Activated T-helper 17 cell treated with anti-CD3 and anti-CD28 coated beads, Interleukin-2, amount 50 U/mL, for 72 hours (primary cell): ENCODE measurements at regions not wholly inside any gene's neighbourhood (a gene's known extent, or its start where the extent isn't known, plus 50 kb on each side); places are given as distances from the start of the nearest gene placed in this dataset.
"Not testable (repeated sequence)": the region's sequence is repeated elsewhere in the genome, so short reads cannot be mapped to it uniquely, and the experiment has no call there.

Source experiments
- ATAC-seq: fragments of 150-1000 bp; cut with Tn5 transposase; replicated peaks from 2 replicates; pipeline ENCODE4 v1.10.0; 2021; ENCODE audit warnings: mild to moderate bottlenecking, moderate library complexity
- H3K27ac Mint-ChIP-seq: one replicate; pipeline ENCODE4 v1.8.0; 2022; ENCODE audit warnings: mixed read lengths
- H3K27me3 Mint-ChIP-seq: one replicate; pipeline ENCODE4 v1.8.0; 2022; ENCODE audit warnings: mixed read lengths
- H3K36me3 Mint-ChIP-seq: one replicate; pipeline ENCODE4 v1.8.0; 2022; ENCODE audit warnings: low read depth, mild to moderate bottlenecking, mixed read lengths
- H3K4me1 Mint-ChIP-seq: one replicate; pipeline ENCODE4 v1.8.0; 2022; ENCODE audit warnings: mixed read lengths
- H3K4me3 Mint-ChIP-seq: one replicate; pipeline ENCODE4 v1.8.0; 2022; ENCODE audit warnings: mild to moderate bottlenecking, mixed read lengths
- H3K9me3 Mint-ChIP-seq: one replicate; pipeline ENCODE4 v1.8.0; 2022; ENCODE audit warnings: mixed read lengths

DNA sequence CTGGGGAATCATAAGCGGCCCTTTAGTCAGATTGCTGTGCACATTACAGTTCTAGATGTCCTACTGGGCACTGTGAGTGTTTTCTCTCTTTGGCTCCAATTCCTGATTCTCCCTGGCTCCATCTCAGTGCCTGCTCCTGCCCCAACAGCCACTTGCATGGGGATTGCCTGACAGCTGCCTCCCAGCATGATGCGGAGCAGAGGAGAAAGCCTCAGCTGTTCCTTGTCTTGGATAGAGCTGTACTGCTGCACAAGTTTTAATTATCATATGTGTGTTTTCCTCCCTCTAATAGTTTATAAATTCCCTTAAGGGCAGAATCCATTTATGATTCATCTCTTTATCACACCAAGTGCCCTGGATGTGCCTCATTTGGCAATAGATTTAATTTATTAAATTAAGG is 285.8 kb upstream of the COBL start:
- no peaks in the 10 kb centered on the region for H3K27me3 Mint-ChIP-seq
- H3K27ac Mint-ChIP-seq, result no peak overlapping the region
- no peaks in the 10 kb centered on the region for H3K4me1 Mint-ChIP-seq
- no peaks in the 10 kb centered on the region for H3K36me3 Mint-ChIP-seq
- ATAC-seq, result no peak
- H3K4me3 Mint-ChIP-seq, result no peak overlapping the region
- peaks cover 15% of the 10 kb centered on the region for H3K9me3 Mint-ChIP-seq

DNA sequence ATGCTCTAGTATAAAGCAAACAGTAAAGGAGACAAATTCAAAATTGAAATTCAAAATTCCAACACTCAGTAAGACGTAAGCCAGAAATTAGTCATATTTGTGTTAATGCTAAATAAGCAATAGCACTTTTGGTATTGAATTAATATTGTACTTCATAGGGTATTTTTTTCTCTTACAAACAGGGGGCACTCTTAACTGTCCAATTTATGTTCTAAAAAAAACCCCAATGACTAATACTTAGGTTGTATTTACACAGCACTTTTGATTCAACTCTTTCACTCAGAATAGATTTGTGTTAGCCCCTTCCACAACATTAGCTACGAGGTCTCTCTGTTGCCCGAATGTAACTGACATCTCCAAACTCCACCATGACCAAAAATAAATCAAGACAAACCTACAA is 284.9 kb upstream of the COBL start:
- Mint-ChIP-seq H3K27ac (no peak overlapping the region), H3K4me1 (no peaks in the 10 kb centered on the region), H3K4me3 (no peak overlapping the region), H3K36me3 (no peaks in the 10 kb centered on the region), H3K27me3 (no peaks in the 10 kb centered on the region), H3K9me3 (peaks cover 17% of the 10 kb centered on the region)
- ATAC-seq, result no peak

DNA sequence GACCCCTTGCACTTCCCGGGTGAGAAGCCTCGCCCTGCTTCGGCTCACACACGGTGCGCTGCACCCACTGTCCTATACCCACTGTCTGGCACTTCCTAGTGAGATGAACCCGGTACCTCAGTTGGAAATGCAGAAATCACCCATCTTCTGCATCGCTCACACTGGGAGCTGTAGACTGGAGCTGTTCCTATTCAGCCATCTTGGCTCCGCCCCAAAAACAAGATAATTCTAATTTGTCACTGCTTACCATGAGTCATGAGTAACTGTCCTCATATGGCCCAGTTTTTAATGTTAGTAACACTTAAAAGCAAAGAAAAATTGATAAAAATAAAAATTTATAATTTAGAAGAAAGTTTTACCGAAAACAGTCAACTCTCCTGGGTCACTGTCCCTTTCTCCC is 283.3 kb upstream of the COBL start:
- peaks cover 17% of the 10 kb centered on the region for H3K9me3 Mint-ChIP-seq
- ATAC-seq, H3K36me3 Mint-ChIP-seq, H3K4me1 Mint-ChIP-seq, H3K27me3 Mint-ChIP-seq, H3K4me3 Mint-ChIP-seq, H3K27ac Mint-ChIP-seq: not testable (repeated sequence)

DNA sequence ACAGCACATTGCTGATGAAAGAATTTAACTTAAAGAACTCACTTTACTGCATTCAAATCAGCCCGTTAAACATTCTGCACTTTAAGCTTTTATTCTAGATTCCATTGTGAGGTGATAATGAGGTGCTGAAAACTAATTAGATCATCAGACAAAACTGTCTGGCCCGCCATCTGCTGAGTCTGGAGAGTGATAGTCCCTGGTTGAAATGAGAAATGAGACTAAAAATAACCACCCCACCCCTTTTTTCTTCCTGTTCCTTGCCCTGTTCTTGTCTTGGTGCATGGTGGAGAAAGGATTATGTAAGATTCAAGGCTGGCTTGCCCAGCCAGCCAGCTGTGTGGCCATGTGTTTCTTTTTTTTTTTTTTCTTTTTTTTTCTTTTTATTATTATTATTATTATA is 277.0 kb upstream of the COBL start:
- Mint-ChIP-seq H3K9me3 (peaks cover 9% of the 10 kb centered on the region), H3K36me3 (no peaks in the 10 kb centered on the region), H3K4me1 (no peaks in the 10 kb centered on the region), H3K27me3 (no peaks in the 10 kb centered on the region), H3K27ac (no peak overlapping the region), H3K4me3 (no peak overlapping the region)
- ATAC-seq, result no peak

DNA sequence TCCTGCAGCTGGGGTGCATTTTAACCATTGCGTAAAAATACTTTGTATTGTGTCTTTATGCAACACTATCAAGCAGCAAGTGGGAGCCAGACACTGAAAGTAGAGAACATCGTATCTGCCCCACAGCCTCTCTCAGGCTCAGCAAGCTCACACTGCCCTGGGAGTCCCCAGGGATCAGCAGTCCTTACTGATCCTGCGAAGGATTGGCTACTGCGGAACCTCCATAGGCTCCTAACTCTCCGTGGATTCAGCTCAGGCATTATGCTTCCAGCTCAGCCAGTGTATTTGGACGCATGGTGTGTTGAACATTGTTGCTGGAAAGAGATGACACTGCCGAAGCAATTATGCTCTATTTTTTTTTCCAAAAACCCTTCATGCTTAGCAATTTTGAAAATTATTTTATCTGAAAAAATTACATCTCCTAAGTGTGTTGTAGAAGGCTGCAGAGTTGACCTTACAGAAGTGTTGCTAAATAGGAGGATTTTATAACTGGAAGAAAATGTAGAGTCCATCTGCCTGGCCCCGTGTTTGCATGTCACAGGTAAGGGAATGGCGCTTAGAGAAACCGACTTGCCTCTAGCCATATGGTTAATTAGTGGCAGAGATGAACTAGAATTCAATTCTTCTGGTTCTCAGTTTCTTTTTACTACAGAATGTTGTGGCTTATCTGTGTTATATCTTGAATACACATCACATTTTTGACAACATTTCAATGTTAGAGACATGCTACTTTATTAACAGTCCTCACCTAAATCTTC is 276.4 kb upstream of the COBL start:
- Mint-ChIP-seq H3K27ac (no peak overlapping the region), H3K4me1 (no peaks in the 10 kb centered on the region), H3K4me3 (no peak overlapping the region), H3K27me3 (no peaks in the 10 kb centered on the region), H3K9me3 (peaks cover 7% of the 10 kb centered on the region), H3K36me3 (no peaks in the 10 kb centered on the region)
- ATAC-seq, result no peak

DNA sequence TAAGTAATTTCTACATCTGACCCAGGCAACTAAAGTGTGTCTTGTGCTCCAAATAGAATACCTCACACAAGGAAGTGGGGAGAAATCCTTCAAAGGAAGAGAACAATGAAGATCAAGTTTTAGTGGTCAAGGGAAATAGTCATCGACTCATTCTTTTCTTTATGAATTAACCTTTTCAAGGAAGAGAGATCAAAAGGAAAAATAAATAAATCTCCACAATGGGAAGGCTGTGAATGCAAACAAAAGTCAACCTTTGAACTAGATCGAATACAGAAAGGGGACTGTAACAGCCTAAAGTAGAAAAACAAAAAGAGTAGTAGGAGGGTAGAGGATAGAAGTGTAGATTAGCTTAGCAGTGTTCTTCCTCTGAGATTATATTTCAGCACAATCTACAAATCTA is 274.6 kb upstream of the COBL start:
- Mint-ChIP-seq H3K4me1 (no peaks in the 10 kb centered on the region), H3K27me3 (no peaks in the 10 kb centered on the region), H3K27ac (no peak overlapping the region), H3K9me3 (peaks cover 3% of the 10 kb centered on the region), H3K36me3 (no peaks in the 10 kb centered on the region), H3K4me3 (no peak overlapping the region)
- ATAC-seq, result no peak

DNA sequence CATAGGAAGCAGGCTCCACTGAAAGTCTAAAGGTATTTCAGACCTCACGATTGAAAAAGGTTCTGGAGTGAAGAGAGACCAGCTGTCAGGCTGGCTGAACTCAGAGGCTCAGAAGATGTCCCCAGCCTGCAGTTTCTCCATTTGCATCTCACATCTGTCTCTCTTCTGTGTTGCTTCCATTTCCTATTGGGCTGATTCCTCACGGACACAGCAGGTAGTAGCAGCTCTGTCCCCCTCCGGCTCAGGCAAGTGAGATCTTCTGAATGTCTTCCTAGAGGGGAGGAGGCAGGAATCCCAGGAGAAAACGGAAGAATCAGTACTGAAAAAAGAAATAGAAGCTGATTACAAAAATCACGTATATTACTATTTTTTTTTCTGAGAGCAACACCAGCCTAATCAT is 274.1 kb upstream of the COBL start:
- Mint-ChIP-seq H3K27me3 (no peaks in the 10 kb centered on the region), H3K9me3 (peaks cover 3% of the 10 kb centered on the region), H3K4me3 (no peak overlapping the region), H3K27ac (no peak overlapping the region), H3K36me3 (no peaks in the 10 kb centered on the region), H3K4me1 (no peaks in the 10 kb centered on the region)
- ATAC-seq, result no peak

DNA sequence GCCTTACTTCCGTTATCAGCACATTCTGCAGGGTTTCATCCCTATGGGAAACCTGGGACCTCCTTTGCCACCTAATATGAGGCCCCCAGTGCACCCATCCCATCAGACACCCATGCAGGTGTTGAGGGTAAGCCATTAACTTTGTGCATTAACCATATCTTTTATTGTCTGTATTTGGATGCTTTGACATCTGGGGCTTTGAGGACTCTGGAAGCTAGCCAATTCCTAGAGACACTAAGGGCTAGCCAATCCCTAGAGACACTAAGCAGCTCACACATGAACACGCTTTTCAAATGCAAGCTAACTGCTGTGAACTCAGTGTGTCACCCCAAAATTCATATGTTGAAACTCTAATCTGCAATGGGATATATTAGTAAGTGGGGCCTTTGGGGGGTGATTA is 272.5 kb upstream of the COBL start:
- no peaks in the 10 kb centered on the region for H3K4me1 Mint-ChIP-seq
- peaks cover 3% of the 10 kb centered on the region for H3K9me3 Mint-ChIP-seq
- no peak for ATAC-seq
- no peaks in the 10 kb centered on the region for H3K27me3 Mint-ChIP-seq
- no peaks in the 10 kb centered on the region for H3K36me3 Mint-ChIP-seq
- no peak overlapping the region for H3K4me3 Mint-ChIP-seq
- H3K27ac Mint-ChIP-seq, result no peak overlapping the region

DNA sequence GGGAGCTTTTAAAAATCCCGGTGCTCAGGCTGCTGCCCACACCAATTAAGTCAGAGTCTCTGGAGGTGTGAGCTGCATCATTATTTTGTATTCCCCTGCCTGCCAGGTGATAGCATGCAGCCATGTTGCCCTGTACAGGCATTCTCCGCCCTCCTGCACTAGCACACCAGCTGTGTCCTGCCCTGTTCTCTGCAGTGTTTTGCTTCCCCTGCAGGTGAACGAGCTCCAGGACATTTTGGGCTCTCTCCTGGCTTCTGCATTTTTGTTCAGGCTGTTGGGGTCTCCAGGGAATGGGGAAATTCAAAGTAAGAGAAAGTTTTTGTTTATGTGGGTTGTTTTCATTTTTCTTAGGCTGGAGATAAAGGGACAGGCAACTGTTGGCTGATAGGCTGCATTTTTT is 271.0 kb upstream of the COBL start:
- Mint-ChIP-seq H3K9me3 (peaks cover 9% of the 10 kb centered on the region), H3K36me3 (no peaks in the 10 kb centered on the region), H3K4me3 (no peak overlapping the region), H3K4me1 (no peaks in the 10 kb centered on the region), H3K27ac (no peak overlapping the region), H3K27me3 (no peaks in the 10 kb centered on the region)
- ATAC-seq, result no peak

DNA sequence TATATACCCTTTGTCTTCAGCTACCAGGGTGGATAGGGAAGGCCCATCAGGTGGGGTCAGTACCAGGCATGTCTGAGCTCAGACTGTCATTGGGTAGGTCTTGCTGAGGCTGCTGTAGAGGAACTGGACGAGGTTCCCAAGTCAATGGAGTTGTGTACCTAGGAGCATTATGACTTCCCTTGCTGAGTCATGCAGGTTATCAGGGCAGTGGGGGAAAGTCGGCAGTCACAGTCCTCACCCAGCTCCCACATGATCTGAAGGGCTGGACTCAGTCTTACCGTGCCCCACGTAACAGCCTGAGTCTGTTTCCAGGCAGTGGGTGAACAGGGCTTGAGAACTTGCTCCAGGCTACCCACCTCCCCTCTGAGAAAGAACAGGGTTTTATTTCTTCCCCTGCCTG is 260.8 kb upstream of the COBL start:
- Mint-ChIP-seq H3K27me3 (no peaks in the 10 kb centered on the region), H3K36me3 (no peaks in the 10 kb centered on the region), H3K4me3 (no peak overlapping the region), H3K27ac (no peak overlapping the region), H3K9me3 (peaks cover 12% of the 10 kb centered on the region), H3K4me1 (no peaks in the 10 kb centered on the region)
- no peak for ATAC-seq

DNA sequence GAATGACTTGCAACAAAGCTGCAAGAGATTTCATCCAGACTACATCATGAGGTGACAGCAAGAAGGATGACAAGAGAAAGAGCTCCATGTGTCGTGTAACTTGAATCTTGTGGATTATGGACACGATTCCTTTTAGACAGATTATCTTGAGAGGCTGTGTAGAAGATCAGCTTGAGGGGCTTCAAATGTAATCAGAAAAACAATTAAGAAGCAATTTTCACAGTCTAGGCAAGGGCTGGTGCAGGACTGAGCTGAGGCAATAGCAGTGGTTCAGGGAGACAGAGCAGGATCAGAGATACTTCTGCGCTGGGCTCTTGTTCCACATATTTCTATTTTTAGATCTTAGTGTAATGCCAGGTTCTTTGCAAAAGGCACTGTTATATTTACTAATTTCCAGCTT is 253.0 kb upstream of the COBL start:
- peaks cover 11% of the 10 kb centered on the region for H3K9me3 Mint-ChIP-seq
- H3K4me1 Mint-ChIP-seq, result no peaks in the 10 kb centered on the region
- H3K27ac Mint-ChIP-seq, result no peak overlapping the region
- no peaks in the 10 kb centered on the region for H3K27me3 Mint-ChIP-seq
- no peaks in the 10 kb centered on the region for H3K36me3 Mint-ChIP-seq
- no peak for ATAC-seq
- no peak overlapping the region for H3K4me3 Mint-ChIP-seq

DNA sequence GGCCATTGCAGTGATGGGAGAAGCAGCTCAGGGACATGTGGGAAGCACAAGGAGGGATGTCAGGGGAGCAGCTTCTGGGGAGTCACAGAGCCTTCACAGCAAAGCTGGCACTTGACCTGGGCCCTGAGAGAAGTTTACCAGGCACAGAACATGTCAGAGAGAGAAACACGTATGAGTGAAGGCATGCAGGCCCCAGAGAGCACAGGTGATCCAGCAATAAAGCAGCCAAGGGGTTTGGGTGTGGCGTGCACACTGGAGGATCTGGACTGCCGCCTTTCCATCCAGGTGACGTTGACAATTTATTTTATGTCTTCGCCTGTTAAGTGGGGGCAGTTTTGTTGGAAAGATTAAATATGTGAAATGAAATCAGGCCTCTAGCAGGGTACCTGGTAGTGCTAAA is 252.6 kb upstream of the COBL start:
- no peak overlapping the region for H3K4me3 Mint-ChIP-seq
- peaks cover 8% of the 10 kb centered on the region for H3K9me3 Mint-ChIP-seq
- no peak for ATAC-seq
- H3K36me3 Mint-ChIP-seq, result no peaks in the 10 kb centered on the region
- H3K27ac Mint-ChIP-seq, result no peak overlapping the region
- H3K4me1 Mint-ChIP-seq, result no peaks in the 10 kb centered on the region
- H3K27me3 Mint-ChIP-seq, result no peaks in the 10 kb centered on the region

DNA sequence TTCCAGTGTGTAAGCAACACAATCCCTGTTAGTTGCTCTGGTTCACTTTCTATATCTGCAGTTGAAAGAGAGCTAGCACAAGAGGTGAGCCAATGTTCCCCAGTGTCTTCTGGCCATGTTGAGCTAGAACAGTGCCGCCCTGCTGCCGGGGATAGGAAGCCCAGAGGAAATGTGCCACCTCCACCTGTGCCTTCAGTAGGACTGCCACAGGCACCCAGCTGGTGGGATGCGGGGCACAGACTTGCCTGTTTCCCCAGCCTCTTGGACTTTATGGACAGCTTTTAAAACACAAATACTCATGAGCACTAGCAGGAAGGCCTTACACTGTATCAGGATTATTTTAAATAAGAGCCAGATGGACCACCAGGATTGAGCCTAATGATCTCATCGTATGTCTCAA is 234.5 kb upstream of the COBL start:
- no peaks in the 10 kb centered on the region for H3K4me1 Mint-ChIP-seq
- H3K27ac Mint-ChIP-seq, result no peak overlapping the region
- no peaks in the 10 kb centered on the region for H3K27me3 Mint-ChIP-seq
- H3K36me3 Mint-ChIP-seq, result no peaks in the 10 kb centered on the region
- peaks cover 19% of the 10 kb centered on the region for H3K9me3 Mint-ChIP-seq
- ATAC-seq, result no peak
- no peak overlapping the region for H3K4me3 Mint-ChIP-seq

DNA sequence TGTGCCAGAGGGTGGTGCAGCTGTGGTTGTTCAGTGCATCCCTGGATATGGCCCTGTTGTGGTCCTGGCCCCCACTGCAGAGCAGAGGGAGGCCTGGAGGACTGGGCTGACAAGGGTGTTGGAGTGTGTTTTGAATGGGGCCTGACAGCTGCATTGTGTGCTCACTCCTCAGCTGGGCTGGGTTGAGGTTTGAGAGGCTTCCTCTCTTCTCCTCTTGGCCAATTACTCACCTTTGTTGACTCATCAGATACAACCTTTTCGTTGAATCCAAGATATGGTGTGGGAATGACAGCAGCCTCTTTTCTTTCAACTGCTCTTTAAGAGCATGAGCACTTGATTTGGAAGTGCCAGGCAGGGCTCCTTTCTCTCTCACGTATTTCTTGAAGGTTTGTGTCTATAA is 228.5 kb upstream of the COBL start:
- Mint-ChIP-seq H3K36me3 (no peaks in the 10 kb centered on the region), H3K4me3 (no peak overlapping the region), H3K27ac (no peak overlapping the region), H3K27me3 (no peaks in the 10 kb centered on the region), H3K4me1 (no peaks in the 10 kb centered on the region), H3K9me3 (peaks cover 26% of the 10 kb centered on the region)
- ATAC-seq, result no peak

DNA sequence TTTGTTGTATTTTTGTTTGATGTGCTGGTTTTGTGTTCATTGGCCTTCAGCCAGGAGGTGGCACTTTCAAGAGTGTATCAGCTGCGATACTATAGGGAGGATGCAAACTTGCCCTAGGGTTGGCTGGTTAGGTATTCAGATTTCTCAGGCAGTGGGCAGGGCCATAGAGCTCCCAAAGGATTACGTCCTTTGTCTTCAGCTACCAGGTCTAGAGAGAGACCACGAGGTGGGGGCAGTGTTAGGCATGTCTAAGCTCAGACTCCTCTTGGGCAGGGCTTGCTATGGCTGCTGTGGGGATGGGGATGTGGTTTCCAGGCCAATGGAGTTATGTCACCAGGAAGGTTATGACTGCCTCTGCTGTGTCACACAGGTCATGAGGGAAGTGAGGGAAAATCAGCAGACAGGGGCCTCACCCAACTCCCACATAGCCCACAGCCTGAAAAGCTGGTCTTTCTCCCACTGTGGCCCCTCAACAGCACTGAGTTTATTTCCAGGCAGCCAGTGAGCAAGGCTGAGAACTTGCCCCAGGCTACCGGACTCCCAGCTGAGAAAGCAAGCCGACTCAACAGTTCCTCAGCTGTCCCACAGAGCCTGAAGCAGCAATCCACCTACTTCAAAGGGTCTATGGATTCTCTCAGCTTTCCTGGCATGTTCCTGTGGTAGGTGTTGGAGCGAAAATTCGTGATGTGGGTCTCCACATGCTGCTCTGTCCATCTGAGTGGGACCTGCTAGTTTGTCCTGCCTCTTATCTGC is 227.4 kb upstream of the COBL start:
- Mint-ChIP-seq H3K4me3 (no peak overlapping the region), H3K4me1 (no peaks in the 10 kb centered on the region), H3K27ac (no peak overlapping the region), H3K36me3 (no peaks in the 10 kb centered on the region), H3K9me3 (peaks cover 22% of the 10 kb centered on the region), H3K27me3 (no peaks in the 10 kb centered on the region)
- no peak for ATAC-seq
